ENCODE measurements at regions not wholly inside any gene's neighbourhood (a gene's known extent, or its start where the extent isn't known, plus 50 kb on each side); places are given as distances from the start of the nearest gene placed in this dataset.

DNA sequence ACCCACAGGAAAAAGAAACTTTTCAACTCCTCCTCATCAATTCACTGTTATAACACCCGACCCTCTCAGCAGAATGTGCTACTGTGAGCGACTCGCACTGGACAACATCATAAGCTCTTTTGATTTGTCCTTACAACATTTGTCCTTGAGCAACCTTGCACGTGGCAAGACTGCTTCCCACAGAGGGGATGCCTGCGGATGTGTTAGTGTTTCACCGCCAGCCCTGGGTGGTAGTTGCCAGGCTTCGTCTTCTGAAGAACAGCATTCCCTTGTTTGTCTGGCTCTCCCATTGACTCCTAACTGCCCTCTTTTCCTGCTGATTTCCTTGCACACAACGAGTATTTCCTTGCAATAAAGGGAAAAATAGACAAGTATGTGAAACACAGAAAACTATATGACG is 111.4 kb upstream of the SLC7A1 start:
- TF ChIP-seq, protein P1, sequence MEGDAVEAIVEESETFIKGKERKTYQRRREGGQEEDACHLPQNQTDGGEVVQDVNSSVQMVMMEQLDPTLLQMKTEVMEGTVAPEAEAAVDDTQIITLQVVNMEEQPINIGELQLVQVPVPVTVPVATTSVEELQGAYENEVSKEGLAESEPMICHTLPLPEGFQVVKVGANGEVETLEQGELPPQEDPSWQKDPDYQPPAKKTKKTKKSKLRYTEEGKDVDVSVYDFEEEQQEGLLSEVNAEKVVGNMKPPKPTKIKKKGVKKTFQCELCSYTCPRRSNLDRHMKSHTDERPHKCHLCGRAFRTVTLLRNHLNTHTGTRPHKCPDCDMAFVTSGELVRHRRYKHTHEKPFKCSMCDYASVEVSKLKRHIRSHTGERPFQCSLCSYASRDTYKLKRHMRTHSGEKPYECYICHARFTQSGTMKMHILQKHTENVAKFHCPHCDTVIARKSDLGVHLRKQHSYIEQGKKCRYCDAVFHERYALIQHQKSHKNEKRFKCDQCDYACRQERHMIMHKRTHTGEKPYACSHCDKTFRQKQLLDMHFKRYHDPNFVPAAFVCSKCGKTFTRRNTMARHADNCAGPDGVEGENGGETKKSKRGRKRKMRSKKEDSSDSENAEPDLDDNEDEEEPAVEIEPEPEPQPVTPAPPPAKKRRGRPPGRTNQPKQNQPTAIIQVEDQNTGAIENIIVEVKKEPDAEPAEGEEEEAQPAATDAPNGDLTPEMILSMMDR (conservative IDR thresholded peaks at IDR 0.05), result no peak
- no peak overlapping the region for H3K27ac Mint-ChIP-seq (ENCODE audit: unreplicated experiment)
- H3K4me1 Mint-ChIP-seq, result peaks cover 25% of the 10 kb centered on the region
- H3K36me3 Mint-ChIP-seq (ENCODE audit: low read depth), result no peaks in the 10 kb centered on the region
- no peak overlapping the region for H3K4me3 Mint-ChIP-seq
- H3K27me3 Mint-ChIP-seq (ENCODE audit: low read depth), result no peaks in the 10 kb centered on the region
- DNase-seq (ENCODE audit: low read depth, low spot score), result no peak
- H3K9me3 Mint-ChIP-seq, result peaks cover 2% of the 10 kb centered on the region

DNA sequence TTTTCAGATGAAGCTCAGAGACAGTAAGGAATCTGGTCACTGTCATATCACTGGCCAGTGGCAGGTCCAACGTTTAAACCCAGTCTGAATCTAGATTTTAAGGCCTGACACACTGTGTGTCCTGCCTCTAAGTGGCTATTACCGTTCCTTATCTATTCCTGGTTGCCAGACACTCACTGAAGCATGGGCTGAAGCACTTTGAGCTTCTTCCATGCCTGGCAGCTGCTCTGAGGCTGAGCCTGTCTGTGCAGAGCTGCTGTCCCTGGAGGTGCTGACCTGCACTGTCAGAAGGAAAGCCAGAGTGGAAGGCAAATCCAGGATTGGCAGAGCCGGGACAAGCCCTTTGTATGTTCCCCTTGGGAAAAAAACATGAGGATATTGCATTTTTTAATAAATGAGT is 109.2 kb upstream of the SLC7A1 start:
- no peak overlapping the region for H3K27ac Mint-ChIP-seq (ENCODE audit: unreplicated experiment)
- no peak for DNase-seq (ENCODE audit: low read depth, low spot score)
- peaks cover 25% of the 10 kb centered on the region for H3K4me1 Mint-ChIP-seq
- peaks cover 2% of the 10 kb centered on the region for H3K9me3 Mint-ChIP-seq
- no peak overlapping the region for H3K4me3 Mint-ChIP-seq
- H3K27me3 Mint-ChIP-seq (ENCODE audit: low read depth), result no peaks in the 10 kb centered on the region
- TF ChIP-seq, protein P1 (conservative IDR thresholded peaks at IDR 0.05), result no peak
- no peaks in the 10 kb centered on the region for H3K36me3 Mint-ChIP-seq (ENCODE audit: low read depth)

DNA sequence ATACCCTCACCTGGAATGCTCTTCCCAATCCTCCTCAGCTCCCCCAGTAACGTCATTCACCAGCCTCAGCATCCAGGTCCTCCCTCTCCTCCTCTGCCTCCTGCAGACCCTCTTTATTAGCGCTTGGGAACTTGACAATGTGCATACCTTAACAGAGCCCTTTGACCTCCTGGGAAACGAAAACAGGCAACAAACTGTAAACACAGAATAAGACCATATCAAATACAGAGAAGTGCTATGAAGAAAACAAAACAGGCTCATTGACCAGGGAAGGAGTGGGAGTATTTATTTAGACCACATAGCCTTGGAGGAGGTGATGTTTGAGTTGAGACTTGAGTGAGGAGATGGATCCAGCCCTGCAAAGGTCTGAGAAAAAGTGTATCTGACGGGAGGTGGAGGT is 107.9 kb upstream of the SLC7A1 start:
- Mint-ChIP-seq H3K27ac (ENCODE audit: unreplicated experiment) (peak overlapping the region; percentile 52), H3K9me3 (peaks cover 2% of the 10 kb centered on the region), H3K36me3 (ENCODE audit: low read depth) (no peaks in the 10 kb centered on the region), H3K27me3 (ENCODE audit: low read depth) (no peaks in the 10 kb centered on the region), H3K4me1 (peaks cover 18% of the 10 kb centered on the region), H3K4me3 (no peak overlapping the region)
- DNase-seq (ENCODE audit: low read depth, low spot score), result no peak
- TF ChIP-seq, protein P1 (conservative IDR thresholded peaks at IDR 0.05), result no peak

DNA sequence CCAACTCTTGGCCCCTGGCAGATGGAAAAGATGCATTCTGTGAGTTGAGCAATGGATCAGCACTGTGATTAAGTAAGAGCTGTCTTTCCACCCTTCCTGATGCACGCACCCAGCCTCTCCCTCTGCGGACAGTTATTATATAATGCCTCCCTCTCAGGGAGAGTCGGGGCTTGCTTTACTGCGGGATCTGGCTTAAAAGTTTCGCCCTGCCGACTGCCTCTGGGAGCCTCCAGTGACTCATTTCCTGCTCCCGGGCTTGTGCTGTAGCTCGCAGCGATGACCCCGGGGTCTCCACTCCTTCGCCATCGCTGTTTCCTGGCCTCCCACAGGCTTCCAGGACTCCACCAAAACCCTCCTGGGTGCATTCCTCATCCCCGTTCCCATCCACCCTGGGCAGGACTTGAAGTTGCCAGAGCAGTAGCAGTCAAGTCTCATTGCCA is 107.4 kb upstream of the SLC7A1 start:
- Mint-ChIP-seq H3K4me3 (no peak overlapping the region), H3K36me3 (ENCODE audit: low read depth) (no peaks in the 10 kb centered on the region), H3K27me3 (ENCODE audit: low read depth) (no peaks in the 10 kb centered on the region), H3K9me3 (peaks cover 2% of the 10 kb centered on the region), H3K4me1 (peaks cover 18% of the 10 kb centered on the region), H3K27ac (ENCODE audit: unreplicated experiment) (peak overlapping the region; percentile 52)
- DNase-seq (ENCODE audit: low read depth, low spot score), result peak; percentile 14
- TF ChIP-seq, protein P1 (conservative IDR thresholded peaks at IDR 0.05), result no peak

DNA sequence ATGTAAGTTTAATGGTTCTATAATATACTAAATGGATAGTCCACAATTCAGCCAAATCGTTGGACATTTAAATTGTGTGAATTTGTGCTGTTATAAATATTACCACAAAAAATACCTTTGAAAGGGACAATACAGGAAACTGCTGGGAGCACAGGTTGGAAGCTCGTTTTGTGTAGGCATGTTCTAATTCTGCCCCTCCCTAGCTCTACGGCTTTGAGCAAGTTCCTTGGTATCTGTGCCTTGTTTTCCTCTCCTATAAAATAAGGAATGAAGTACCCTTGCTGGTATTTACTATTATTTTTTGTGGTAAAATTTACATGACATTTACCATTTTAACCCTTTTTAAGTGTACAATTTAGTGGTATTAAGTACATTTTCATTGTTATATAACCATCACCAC is 102.6 kb upstream of the SLC7A1 start:
- DNase-seq (ENCODE audit: low read depth, low spot score), result no peak
- TF ChIP-seq, protein P1 (conservative IDR thresholded peaks at IDR 0.05), result no peak
- Mint-ChIP-seq H3K36me3 (ENCODE audit: low read depth) (no peaks in the 10 kb centered on the region), H3K27me3 (ENCODE audit: low read depth) (no peaks in the 10 kb centered on the region), H3K9me3 (no peaks in the 10 kb centered on the region), H3K4me1 (peaks cover 7% of the 10 kb centered on the region), H3K4me3 (no peak overlapping the region), H3K27ac (ENCODE audit: unreplicated experiment) (no peak overlapping the region)

DNA sequence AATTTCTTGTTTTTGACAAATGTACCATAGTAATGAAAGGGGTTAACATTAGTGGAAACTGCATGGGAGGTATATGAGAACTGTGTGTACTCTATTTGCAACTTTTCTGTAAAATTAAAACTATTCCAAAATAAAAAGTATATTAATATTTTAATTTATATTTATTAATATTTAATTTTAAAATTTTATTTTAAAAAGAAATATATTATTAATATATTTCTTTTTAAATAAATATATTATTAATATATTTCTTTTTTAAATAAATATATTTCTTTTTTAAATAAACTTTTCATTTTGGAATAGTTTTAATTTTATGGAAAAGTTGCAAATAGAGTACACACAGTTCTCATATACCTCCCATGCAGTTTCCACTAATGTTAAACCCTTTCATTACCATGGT is 101.1 kb upstream of the SLC7A1 start:
- TF ChIP-seq, protein P1 (conservative IDR thresholded peaks at IDR 0.05), result no peak

More for the DNA sequence above, 101.1 kb upstream of the SLC7A1 start:
- no peaks in the 10 kb centered on the region for H3K9me3 Mint-ChIP-seq
- no peaks in the 10 kb centered on the region for H3K36me3 Mint-ChIP-seq (ENCODE audit: low read depth)
- H3K4me1 Mint-ChIP-seq, result no peaks in the 10 kb centered on the region
- no peaks in the 10 kb centered on the region for H3K27me3 Mint-ChIP-seq (ENCODE audit: low read depth)
- H3K4me3 Mint-ChIP-seq, result no peak overlapping the region
- no peak for DNase-seq (ENCODE audit: low read depth, low spot score)
- H3K27ac Mint-ChIP-seq (ENCODE audit: unreplicated experiment), result no peak overlapping the region

Data from neural crest cell (in vitro differentiated cells).